HG03025 (cell line): ENCODE measurements at regions not wholly inside any gene's neighbourhood (a gene's known extent, or its start where the extent isn't known, plus 50 kb on each side); places are given as distances from the start of the nearest gene placed in this dataset.

Source experiments
- ATAC-seq: cut with Tn5 transposase; IDR thresholded peaks from one replicate; pipeline ENCODE4 v1.9.1; 2021; ENCODE audit warnings: mild to moderate bottlenecking, moderate library complexity; ENCODE audit not compliant: unreplicated experiment, low FRiP score

- no peak for ATAC-seq
Observed at GRCh38 chr7:116083796-116084195, 53.2 kb upstream of the TFEC start.

- no peak for ATAC-seq
Observed at GRCh38 chr7:116086547-116087045, 56.0 kb upstream of the TFEC start.

GRCh38 chr7:116087291-116087690 is 56.7 kb upstream of the TFEC start:
- ATAC-seq = no peak

GRCh38 chr7:116087984-116088383 is 57.4 kb upstream of the TFEC start:
- ATAC-seq = no peak

- ATAC-seq = no peak
Observed at GRCh38 chr7:116089293-116089692, 58.7 kb upstream of the TFEC start.

GRCh38 chr7:116093516-116094301 is 63.1 kb upstream of the TFEC start:
- ATAC-seq = no peak

GRCh38 chr7:116095396-116095795 is 64.8 kb upstream of the TFEC start:
- no peak for ATAC-seq

GRCh38 chr7:116097365-116098009 is 66.9 kb upstream of the TFEC start:
- no peak for ATAC-seq

- no peak for ATAC-seq
Observed at GRCh38 chr7:116098175-116098574, 67.6 kb upstream of the TFEC start.

GRCh38 chr7:116100626-116101025 is 70.1 kb upstream of the TFEC start:
- ATAC-seq = no peak

- no peak for ATAC-seq
Observed at GRCh38 chr7:116101704-116102103, 71.1 kb upstream of the TFEC start.

- peak; percentile 64 for ATAC-seq
Observed at GRCh38 chr7:116111475-116111874, 80.9 kb upstream of the TFEC start.

- no peak for ATAC-seq
Observed at GRCh38 chr7:116113310-116113709, 82.7 kb upstream of the TFEC start.

- ATAC-seq = no peak
Observed at GRCh38 chr7:116120839-116121238, 89.5 kb upstream of the TES start.

- no peak for ATAC-seq
Observed at GRCh38 chr7:116122972-116123595, 87.3 kb upstream of the TES start.

- no peak for ATAC-seq
Observed at GRCh38 chr7:116128139-116128538, 82.2 kb upstream of the TES start.

- no peak for ATAC-seq
Observed at GRCh38 chr7:116135306-116135705, 75.0 kb upstream of the TES start.

- peak; percentile 94 for ATAC-seq
Observed at GRCh38 chr7:116138202-116138801, 72.0 kb upstream of the TES start.

GRCh38 chr7:116139007-116139406 is 71.3 kb upstream of the TES start:
- no peak for ATAC-seq

- no peak for ATAC-seq
Observed at GRCh38 chr7:116139807-116140206, 70.5 kb upstream of the TES start.

GRCh38 chr7:116142374-116142773 is 68.0 kb upstream of the TES start:
- ATAC-seq = no peak
